Loucy (cell line): ENCODE measurements at regions not wholly inside any gene's neighbourhood (a gene's known extent, or its start where the extent isn't known, plus 50 kb on each side); places are given as distances from the start of the nearest gene placed in this dataset.

ENCODE experiments used
- H2AFZ ChIP-seq: fragments of 200-600 bp; sonication (generic); 2 replicates; pipeline ENCODE4 v1.6.0; 2016; ENCODE audit warnings: antibody characterized with exemption, mild to moderate bottlenecking, low read length, moderate library complexity
- H3F3A ChIP-seq: fragments of 200-600 bp; 2 replicates; pipeline ENCODE4 v1.6.0; 2016; ENCODE audit warnings: antibody characterized with exemption, low read depth, mild to moderate bottlenecking
- H3K27me3 ChIP-seq: fragments of 200-600 bp; sonication (generic); 2 replicates; pipeline ENCODE4 v1.6.1; 2014; ENCODE audit warnings: low read length, mild to moderate bottlenecking; ENCODE audit not compliant: insufficient read depth, poor library complexity, severe bottlenecking
- H3K36me3 ChIP-seq: fragments of 200-600 bp; sonication (generic); 2 replicates; pipeline ENCODE4 v1.6.1; 2016; ENCODE audit warnings: low read length; ENCODE audit not compliant: insufficient read depth
- H3K4me1 ChIP-seq: fragments of 200-600 bp; sonication (generic); 2 replicates; pipeline ENCODE4 v1.5.1; 2014; ENCODE audit warnings: low read length, mild to moderate bottlenecking; ENCODE audit not compliant: insufficient read depth, poor library complexity, severe bottlenecking
- H3K4me2 ChIP-seq: fragments of 200-600 bp; sonication (generic); 2 replicates; pipeline ENCODE4 v1.6.0; 2014; ENCODE audit warnings: antibody characterized with exemption, low read length, low read depth, mild to moderate bottlenecking; ENCODE audit not compliant: poor library complexity, severe bottlenecking
- H3K4me3 ChIP-seq: fragments of 200-600 bp; sonication (generic); 2 replicates; pipeline ENCODE4 v1.5.1; 2014; ENCODE audit warnings: low read length, mild to moderate bottlenecking, mixed read lengths; ENCODE audit not compliant: poor library complexity, severe bottlenecking
- H3K79me2 ChIP-seq: fragments of 200-600 bp; sonication (generic); 2 replicates; pipeline ENCODE4 v1.6.1; 2014; ENCODE audit warnings: low read length; ENCODE audit not compliant: insufficient read depth
- H3K9ac ChIP-seq: fragments of 200-600 bp; sonication (generic); 2 replicates; pipeline ENCODE4 v1.6.0; 2014; ENCODE audit warnings: mild to moderate bottlenecking, low read depth, low read length, moderate library complexity; ENCODE audit not compliant: poor library complexity, severe bottlenecking
- H3K9me2 ChIP-seq: fragments of 200-600 bp; sonication (generic); replicated peaks from 2 replicates; pipeline ENCODE4 v1.6.1; 2016; ENCODE audit warnings: low read depth, low read length, mixed read lengths
- H3K9me3 ChIP-seq: fragments of 200-600 bp; sonication (generic); 2 replicates; pipeline ENCODE4 v1.6.1; 2014; ENCODE audit warnings: mild to moderate bottlenecking, antibody characterized with exemption, low read length, low read depth; ENCODE audit not compliant: insufficient read depth
- H4K20me1 ChIP-seq: fragments of 200-600 bp; sonication (generic); 2 replicates; pipeline ENCODE4 v1.6.0; 2014; ENCODE audit warnings: antibody characterized with exemption, low read length, mild to moderate bottlenecking; ENCODE audit not compliant: insufficient read depth, poor library complexity, severe bottlenecking
- CTCF ChIP-seq: fragments of 200-600 bp; sonication (generic); conservative IDR thresholded peaks from 2 replicates; pipeline ENCODE4 v1.5.1; 2014; ENCODE audit warnings: mild to moderate bottlenecking, antibody characterized with exemption, low read length
- EZH2phosphoT487 ChIP-seq: fragments of 200-600 bp; IDR thresholded peaks from 2 replicates; pipeline ENCODE4 v1.6.1; 2018; ENCODE audit warnings: antibody characterized with exemption, mild to moderate bottlenecking, moderate library complexity, borderline replicate concordance

GRCh38 chr6:112903361-112903760, 556.2 kb downstream of the RFPL4B start:
- Histone ChIP-seq H4K20me1 (no peaks in the 10 kb centered on the region), H3F3A (no peaks in the 10 kb centered on the region), H3K36me3 (no peaks in the 10 kb centered on the region), H3K79me2 (no peaks in the 10 kb centered on the region), H3K9me2 (no peaks in the 10 kb centered on the region), H2AFZ (no peak overlapping the region), H3K9me3 (no peaks in the 10 kb centered on the region), H3K4me2 (no peak overlapping the region), H3K9ac (no peak overlapping the region), H3K27me3 (no peaks in the 10 kb centered on the region), H3K4me3 (no peak overlapping the region), H3K4me1 (no peaks in the 10 kb centered on the region)
- TF ChIP-seq CTCF (no peak), EZH2phosphoT487 (no peak)

- Histone ChIP-seq H3K27me3 (no peaks in the 10 kb centered on the region), H2AFZ (no peak overlapping the region), H3K4me2 (no peak overlapping the region), H3K79me2 (no peaks in the 10 kb centered on the region), H4K20me1 (no peaks in the 10 kb centered on the region), H3K9ac (no peak overlapping the region), H3F3A (no peaks in the 10 kb centered on the region), H3K4me1 (no peaks in the 10 kb centered on the region), H3K4me3 (no peak overlapping the region), H3K36me3 (no peaks in the 10 kb centered on the region), H3K9me2 (no peaks in the 10 kb centered on the region), H3K9me3 (no peaks in the 10 kb centered on the region)
- TF ChIP-seq EZH2phosphoT487 (no peak), CTCF (no peak)
Observed at GRCh38 chr6:112906726-112907125, 559.6 kb downstream of the RFPL4B start.

- Histone ChIP-seq H3K4me3 (no peak overlapping the region), H3K9me3 (no peaks in the 10 kb centered on the region), H3K9ac (no peak overlapping the region), H3K4me2 (no peak overlapping the region), H4K20me1 (no peaks in the 10 kb centered on the region), H3K36me3 (no peaks in the 10 kb centered on the region), H3K27me3 (no peaks in the 10 kb centered on the region), H3K79me2 (no peaks in the 10 kb centered on the region), H2AFZ (no peak overlapping the region), H3K9me2 (no peaks in the 10 kb centered on the region), H3K4me1 (no peaks in the 10 kb centered on the region), H3F3A (no peaks in the 10 kb centered on the region)
- no peak for TF ChIP-seq EZH2phosphoT487
- TF ChIP-seq CTCF: no peak
Observed at GRCh38 chr6:112909781-112910180, 562.7 kb downstream of the RFPL4B start.
